Neural progenitor cell (in vitro differentiated cells): ENCODE measurements at regions not wholly inside any gene's neighbourhood (a gene's known extent, or its start where the extent isn't known, plus 50 kb on each side); places are given as distances from the start of the nearest gene placed in this dataset.

Experiments
- EZH2phosphoT487 ChIP-seq: fragments of 200-600 bp; sonication (generic); IDR thresholded peaks from 2 replicates; pipeline ENCODE4 v1.6.1; 2017; ENCODE audit warnings: antibody characterized with exemption
- TF ChIP-seq, protein P1 (sequence below): fragments of 200-600 bp; sonication (generic); IDR thresholded peaks from 2 replicates; pipeline ENCODE4 v1.5.1; 2017; ENCODE audit warnings: antibody characterized with exemption, mild to moderate bottlenecking

DNA sequence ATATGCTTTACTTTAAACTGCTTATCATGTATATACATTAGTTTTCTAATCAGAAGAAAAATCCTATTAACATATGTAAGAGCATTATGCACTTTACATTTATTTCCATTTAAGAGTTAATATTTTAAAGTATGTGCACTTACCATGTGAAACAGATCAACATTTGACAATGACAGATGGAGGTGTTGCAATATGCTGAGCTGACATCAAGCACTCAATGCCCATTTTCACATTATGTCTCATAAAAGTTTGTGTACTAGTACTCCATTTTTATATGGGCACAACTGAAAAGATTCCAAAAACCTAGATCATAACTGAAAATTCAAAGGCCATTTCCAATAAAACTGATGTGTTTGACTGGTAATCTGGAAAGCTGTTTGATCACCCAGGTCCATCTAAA, 420.9 kb upstream of the SOX9 start:
- TF ChIP-seq, protein P1, sequence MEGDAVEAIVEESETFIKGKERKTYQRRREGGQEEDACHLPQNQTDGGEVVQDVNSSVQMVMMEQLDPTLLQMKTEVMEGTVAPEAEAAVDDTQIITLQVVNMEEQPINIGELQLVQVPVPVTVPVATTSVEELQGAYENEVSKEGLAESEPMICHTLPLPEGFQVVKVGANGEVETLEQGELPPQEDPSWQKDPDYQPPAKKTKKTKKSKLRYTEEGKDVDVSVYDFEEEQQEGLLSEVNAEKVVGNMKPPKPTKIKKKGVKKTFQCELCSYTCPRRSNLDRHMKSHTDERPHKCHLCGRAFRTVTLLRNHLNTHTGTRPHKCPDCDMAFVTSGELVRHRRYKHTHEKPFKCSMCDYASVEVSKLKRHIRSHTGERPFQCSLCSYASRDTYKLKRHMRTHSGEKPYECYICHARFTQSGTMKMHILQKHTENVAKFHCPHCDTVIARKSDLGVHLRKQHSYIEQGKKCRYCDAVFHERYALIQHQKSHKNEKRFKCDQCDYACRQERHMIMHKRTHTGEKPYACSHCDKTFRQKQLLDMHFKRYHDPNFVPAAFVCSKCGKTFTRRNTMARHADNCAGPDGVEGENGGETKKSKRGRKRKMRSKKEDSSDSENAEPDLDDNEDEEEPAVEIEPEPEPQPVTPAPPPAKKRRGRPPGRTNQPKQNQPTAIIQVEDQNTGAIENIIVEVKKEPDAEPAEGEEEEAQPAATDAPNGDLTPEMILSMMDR, result no peak
- no peak for TF ChIP-seq EZH2phosphoT487
